ENCODE measurements at regions not wholly inside any gene's neighbourhood (a gene's known extent, or its start where the extent isn't known, plus 50 kb on each side); places are given as distances from the start of the nearest gene placed in this dataset.

DNA sequence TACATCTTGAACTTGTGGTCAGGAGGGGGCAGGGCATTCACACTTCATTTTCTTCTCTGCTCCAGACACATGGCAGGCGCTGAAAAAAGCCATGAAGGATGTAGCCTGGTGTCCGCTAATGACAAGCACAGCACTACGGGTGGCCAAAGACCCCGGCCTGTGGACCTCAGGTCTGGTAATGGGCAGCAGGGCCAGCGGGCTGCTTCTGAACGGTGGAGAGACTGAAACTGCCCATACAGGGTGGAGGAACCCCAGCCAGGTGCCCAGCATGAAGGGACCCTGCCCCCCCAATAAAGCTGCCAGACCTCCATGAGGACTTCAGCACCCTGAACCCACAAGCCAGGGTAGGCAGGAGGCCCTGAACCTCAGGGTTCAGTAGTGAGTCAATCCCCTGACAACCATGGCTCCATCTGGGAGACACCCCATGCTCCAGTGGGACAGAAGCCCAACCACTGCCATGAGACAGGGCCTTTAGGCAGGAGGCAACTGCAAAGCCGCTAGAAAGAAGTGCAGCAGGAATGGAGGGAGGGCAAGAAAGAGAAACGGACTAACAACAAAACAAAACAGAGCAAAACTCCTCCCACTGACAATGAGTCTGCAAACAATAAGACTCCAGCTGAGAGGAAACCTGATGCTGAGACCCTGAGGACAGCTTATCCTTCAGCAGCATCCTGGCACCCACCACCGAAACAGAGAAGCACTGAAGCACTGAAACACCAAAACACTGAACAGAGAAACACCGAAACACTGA is 140.2 kb upstream of the PPP2R2D start:
- no peak for DNase-seq

DNA sequence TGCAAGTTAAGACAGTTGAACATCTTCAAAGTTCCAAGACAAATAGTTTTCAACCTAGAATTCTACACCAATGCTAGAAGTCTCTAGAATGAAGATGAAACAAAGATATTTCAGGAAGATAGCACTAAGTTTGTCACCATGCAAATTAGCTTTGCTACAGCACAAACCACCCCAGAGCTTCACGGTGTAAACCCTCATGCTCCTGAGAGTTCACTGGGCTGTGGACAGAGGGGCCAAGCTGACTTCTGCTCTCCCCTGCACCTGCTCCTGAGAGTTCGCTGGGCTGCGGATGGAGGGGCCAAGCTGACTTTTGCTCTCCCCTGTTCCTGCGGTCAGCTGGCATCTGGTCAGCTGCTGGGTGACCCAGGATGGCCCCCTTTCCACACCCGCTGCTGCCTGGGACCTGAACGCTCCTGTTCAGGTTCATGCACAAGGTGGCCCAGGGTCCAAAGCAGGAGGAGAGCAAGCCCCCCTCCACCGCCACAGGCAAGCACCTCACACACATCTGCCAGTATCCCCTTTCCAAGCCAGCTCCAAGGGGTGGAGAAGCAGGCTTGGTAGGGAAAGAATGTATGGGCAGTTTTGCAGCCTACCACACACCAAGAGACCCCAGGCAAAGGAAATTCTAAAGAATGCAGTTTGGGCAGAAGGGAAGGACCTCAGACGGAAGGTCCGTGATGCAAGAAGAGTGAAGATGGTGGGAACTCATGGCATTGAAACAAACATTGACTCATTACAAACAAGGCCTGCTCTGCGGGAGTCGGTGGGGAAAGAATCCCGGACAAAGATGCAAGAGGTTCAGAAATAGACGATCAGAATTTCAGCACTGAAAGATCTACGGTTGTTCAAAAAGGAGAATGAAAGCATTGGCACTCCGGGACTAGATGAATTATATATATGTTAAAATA is 137.8 kb upstream of the PPP2R2D start:
- no peak for DNase-seq

DNA sequence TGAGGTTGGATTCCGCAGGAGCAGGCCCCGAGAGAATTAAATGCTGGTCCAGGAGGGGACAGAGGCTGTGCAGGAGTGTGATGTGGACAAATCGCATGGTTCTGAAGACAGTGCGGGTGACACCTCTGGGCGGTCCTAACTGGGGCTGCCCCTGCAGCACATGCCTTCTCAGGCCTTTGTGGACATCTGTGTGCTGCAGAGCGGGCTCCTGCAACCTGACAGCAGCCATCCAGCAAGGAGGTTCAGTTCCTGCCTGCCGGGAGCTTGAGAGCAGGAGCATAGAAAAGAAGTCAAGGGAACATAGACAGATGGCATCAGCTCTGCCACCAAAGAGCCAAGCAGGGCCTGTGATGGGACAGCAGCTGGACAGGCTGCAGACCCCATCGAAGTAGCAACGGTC is 135.9 kb upstream of the PPP2R2D start:
- no peak for DNase-seq

- no peak for DNase-seq
Measured at GRCh38 chr10:131766096-131766495, 134.7 kb upstream of the PPP2R2D start.

GRCh38 chr10:131767716-131768115 is 133.1 kb upstream of the PPP2R2D start:
- DNase-seq = no peak

DNA sequence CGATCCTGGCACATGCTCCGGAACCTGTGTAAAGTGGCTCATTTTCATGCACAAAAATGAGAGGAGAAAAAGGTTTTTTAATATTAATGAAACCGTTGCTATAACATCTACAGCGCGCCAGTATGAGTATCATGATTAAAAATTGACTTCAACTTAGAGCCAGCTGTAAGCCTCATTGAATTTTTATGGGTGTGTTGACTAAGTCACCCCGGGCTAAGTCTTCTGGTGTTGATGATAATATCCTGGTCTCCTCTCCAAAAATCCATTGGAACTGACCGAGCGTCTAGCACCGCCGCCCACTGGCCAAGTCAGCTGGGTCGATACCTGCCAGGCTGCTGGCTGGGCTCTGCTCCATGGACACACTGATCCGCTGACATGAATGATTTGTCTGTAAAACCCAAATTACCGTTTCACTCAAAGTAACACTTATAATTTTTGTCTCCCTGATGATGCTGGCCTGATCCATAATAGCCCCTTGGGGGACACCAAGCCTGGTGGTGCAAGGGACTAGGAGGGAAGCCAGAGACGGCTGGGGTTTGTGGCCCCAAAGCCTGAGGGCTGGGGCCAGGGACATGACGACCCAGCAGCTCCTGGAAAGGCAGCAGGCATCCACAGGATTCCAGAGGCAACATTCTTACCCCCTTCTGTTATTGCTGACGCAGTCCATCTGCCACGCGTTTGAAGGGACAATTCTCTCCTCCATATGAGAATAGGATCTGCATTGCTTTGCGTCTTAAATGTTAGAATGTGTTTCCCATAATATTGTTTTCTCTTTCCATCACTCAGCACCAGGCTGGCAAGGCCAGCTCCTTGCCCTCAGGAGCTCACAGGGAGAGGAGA is 131.0 kb upstream of the PPP2R2D start:
- no peak for DNase-seq

DNA sequence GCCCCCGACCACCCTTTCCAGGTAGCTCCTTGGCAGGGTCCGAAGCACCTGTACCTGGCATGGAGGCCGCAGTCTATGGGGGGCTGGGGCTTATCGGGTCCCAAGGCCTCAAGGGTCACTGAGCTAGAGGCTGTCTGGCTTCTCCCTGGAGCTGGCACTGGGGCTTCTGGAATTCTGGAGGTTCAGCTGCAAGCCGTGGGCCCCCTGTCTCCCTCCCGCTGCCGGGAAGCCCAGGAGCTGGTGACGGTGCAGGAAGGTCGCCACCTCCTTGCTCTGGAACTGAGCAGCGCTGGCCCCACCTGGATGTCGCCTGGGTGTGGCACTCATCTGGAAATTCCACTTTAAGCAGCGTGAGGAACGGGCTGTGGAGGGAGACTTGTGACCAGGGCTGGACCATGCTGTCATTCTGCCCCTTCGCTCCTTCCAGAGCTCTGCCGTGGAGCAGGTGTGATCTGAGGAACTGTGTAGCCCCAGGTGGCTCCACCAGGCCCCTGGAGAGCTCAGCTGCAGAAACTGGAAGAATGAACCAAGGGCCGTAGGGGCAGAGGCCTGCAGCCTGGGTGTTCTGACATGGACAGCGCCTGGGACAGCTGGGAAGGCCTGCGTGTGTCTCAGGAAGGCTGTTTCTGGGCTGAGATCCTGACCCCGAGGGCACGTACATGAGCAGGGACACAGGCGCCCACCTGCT is 129.7 kb upstream of the PPP2R2D start:
- DNase-seq = no peak

DNA sequence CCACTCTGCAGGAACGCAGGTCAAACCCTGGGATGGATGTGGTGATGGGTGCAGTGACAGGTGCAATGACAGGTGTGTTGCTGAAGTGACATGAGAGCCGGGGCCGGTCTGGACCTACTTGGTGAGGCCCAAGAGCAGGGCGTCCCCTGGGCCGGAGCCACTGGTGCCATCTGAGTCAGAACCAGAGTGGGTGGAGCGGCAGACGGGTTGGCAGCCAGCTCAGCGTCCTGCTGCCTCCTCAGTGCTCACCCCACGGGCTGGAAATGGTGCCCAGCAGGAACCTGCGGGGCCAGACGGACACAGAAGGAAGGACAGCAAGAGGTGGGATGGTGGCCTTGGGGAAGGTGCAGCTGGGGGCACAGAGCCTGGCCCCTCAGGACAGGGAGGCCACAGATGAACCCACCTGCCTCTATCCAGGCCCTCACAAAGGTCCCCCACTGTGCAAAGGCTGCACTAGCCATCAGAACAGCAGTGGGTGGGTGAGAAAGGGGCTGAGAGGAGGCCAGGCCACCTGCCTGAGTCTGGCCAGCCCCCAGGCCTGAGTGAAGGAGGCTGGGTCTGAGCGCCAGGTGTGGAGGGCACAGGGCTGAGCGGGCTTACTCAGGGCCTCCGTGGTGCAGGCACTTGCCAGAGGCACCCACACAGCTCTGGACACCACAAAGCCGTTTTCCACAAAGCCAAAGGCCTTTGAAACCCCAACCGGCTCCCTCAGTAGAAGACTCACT is 129.0 kb upstream of the PPP2R2D start:
- no peak for DNase-seq

GRCh38 chr10:131772441-131772840 is 128.4 kb upstream of the PPP2R2D start:
- no peak for DNase-seq

DNA sequence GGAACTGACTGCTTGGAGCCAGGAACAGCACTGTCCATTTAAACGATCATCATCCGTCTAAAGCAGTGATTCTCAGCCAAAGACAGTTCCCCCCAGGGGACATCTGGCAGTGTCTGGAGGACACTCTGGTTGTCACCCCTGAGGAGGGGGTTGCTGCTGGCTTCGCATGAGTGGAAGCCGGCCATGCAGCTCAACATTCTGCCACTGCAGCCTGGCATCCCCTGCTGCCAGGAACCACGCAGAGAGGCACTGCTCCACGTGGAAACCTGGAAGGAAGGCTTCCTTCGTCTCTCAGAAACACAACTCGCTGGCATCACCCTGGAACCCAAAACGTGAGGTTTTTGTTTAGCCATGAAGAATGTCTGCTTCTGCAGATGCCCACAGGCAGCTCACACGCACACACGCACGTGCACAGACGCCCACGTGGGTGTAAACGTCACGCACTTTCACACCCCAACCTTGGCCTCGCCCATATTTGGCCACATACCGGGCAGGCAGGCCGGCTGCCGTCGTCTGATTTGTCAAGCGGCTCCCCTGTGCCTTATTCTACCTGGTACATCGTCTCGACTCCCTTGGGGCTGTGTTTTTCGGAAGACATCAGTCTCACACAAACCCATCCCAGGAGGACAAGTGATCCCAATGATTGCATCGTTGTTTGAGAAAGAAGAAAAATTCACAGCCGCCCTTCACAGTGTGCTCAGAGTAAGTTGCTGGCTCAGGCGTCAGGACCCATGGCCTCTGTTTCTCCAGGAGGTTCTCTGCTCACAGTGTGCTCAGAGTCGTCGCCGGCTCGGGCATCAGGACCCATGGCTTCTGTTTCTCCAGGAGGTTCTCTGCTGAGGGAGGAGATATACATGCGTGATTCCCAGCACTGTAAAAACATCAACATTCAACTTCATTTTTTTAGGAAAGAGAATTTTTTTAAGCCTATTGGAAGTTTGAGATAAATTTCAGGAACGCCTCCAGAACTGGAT is 127.2 kb upstream of the PPP2R2D start:
- DNase-seq = no peak

GRCh38 chr10:131774681-131775085 is 126.1 kb upstream of the PPP2R2D start:
- no peak for DNase-seq

DNA sequence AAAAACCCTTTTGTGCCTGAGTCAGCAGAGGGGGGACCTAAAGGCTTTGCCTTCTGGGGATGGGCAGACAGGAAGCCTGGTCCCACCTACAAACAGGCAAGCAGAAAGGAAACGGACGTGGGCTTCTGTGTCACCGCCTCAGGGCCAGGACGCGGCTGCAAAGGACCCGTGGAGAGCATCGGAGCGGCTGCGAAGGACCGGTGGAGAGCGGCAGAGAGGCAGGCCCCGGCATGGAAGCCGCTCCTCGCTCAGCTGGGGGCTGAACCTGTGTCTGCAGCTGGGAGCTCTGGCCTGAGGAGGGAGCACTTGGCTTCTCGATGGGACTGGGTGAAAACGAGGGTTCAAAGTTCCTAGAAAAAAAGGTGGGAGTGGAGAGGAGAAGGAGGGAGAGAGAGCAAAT is 125.4 kb upstream of the PPP2R2D start:
- no peak for DNase-seq

DNA sequence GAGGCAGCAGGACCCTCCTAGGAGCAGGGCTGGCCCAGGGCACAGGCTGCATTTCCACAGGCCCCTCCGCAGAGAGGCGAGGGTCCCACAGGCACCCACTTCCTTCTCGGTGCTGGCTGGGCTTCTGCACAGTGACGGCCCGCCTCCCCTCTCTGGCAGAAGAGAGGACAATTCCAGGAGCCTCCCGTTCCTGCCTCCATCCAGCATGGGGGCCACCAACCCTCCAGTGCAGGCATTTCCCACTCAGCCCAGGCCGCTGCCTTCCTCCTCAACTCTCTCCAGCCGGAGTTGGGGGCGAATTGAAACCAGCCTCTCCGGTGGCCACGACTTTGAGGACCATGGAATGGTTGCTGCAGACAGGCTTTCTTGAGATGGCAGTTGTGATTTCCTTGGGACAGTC is 125.0 kb upstream of the PPP2R2D start:
- DNase-seq = no peak

GRCh38 chr10:131776496-131776895 is 124.3 kb upstream of the PPP2R2D start:
- DNase-seq = no peak

GRCh38 chr10:131777162-131777561 is 123.6 kb upstream of the PPP2R2D start:
- no peak for DNase-seq

DNA sequence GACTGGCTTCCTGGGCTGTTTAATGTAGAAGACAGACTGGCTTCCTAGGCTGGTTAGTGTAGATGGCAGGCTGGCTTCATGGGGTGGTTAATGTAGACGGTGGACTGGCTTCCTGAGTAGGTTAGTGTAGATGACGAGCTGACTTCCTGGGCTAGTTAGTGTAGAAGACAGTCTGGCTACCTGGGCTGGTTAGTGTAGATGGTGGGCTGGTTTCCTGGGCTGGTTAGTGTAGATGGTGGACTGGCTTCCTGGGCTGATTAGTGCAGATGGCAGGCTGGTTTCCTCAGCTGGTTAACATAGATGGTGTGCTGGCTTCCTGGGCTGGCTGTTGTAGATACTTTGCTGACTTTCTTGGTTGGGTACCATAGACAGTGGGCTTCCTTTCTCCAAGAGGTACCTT is 122.9 kb upstream of the PPP2R2D start:
- DNase-seq = no peak

- DNase-seq = no peak
Measured at GRCh38 chr10:131778385-131778784, 122.4 kb upstream of the PPP2R2D start.

- DNase-seq = no peak
Measured at GRCh38 chr10:131778842-131779241, 122.0 kb upstream of the PPP2R2D start.

DNA sequence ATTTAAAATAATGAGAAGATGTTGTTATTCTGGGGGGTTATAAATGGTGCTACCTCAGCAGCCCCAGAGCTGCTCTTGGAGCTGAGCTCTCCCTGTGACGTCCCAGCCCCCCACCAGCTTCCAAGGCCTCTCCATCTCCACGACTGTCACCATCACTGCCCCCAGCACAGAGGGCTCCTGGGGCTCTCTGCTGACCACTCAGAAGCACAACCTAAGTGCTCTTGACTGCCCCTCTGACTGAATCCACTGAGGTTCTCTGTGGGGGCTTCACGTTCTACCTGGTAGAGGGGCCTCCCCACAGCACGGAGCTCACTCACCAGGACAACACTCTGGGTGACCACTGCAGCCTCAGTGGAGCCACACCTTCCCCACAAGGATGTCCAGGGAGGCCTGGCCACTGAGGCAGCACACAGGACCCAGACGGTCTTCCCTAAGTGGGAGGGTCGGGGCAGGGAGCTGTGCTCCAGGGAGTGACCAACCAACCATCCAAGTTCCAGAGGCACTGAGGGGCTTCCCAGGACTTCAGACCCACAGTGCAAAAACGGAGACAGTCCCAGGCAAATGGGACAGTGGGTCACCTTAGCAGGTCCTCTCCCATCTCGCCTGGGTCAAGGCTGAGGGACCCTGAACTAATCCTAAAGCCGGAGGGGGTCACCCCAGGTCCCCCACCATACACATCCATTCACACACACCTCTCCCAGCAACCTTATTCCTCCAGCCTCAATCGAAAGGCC is 121.0 kb upstream of the PPP2R2D start:
- DNase-seq = no peak

- DNase-seq = no peak
Measured at GRCh38 chr10:131781076-131781475, 119.7 kb upstream of the PPP2R2D start.

Measured in RPMI8226 (cell line).